ENCODE measurements at regions not wholly inside any gene's neighbourhood (a gene's known extent, or its start where the extent isn't known, plus 50 kb on each side); places are given as distances from the start of the nearest gene placed in this dataset.

- Histone ChIP-seq H3K27ac (replicated peaks) (no peak overlapping the region), H3K4me3 (replicated peaks; ENCODE audit: insufficient read depth, low read length) (no peak overlapping the region), H3K27me3 (ENCODE audit: insufficient read depth, poor library complexity, severe bottlenecking) (no peaks in the 10 kb centered on the region)
- DNase-seq (ENCODE audit: low read depth in 1 of 2, low spot score in 1 of 2), result no peak
- no peak for TF ChIP-seq POLR2AphosphoS5 (IDR thresholded peaks at IDR 0.05; ENCODE audit: low read depth)
- no peak for TF ChIP-seq SPI1 (IDR thresholded peaks at IDR 0.05; ENCODE audit: borderline replicate concordance, low read depth)
- TF ChIP-seq REST (IDR thresholded peaks at IDR 0.05; ENCODE audit: insufficient replicate concordance, low read depth), result no peak
- no peak for TF ChIP-seq CTCF (IDR thresholded peaks at IDR 0.05; ENCODE audit: insufficient read depth, low read length)
- TF ChIP-seq GABPA (IDR thresholded peaks at IDR 0.05; ENCODE audit: low read depth), result no peak
These were observed 108.9 kb upstream of the GJB5 start for GRCh38 chr1:34645919-34646318.

- Histone ChIP-seq H3K4me3 (replicated peaks; ENCODE audit: insufficient read depth, low read length) (no peak overlapping the region), H3K27me3 (ENCODE audit: insufficient read depth, poor library complexity, severe bottlenecking) (no peaks in the 10 kb centered on the region), H3K27ac (replicated peaks) (no peak overlapping the region)
- DNase-seq (ENCODE audit: low read depth in 1 of 2, low spot score in 1 of 2), result no peak
- no peak for TF ChIP-seq SPI1 (IDR thresholded peaks at IDR 0.05; ENCODE audit: borderline replicate concordance, low read depth)
- TF ChIP-seq REST (IDR thresholded peaks at IDR 0.05; ENCODE audit: insufficient replicate concordance, low read depth), result no peak
- no peak for TF ChIP-seq CTCF (IDR thresholded peaks at IDR 0.05; ENCODE audit: insufficient read depth, low read length)
- TF ChIP-seq GABPA (IDR thresholded peaks at IDR 0.05; ENCODE audit: low read depth), result no peak
- no peak for TF ChIP-seq POLR2AphosphoS5 (IDR thresholded peaks at IDR 0.05; ENCODE audit: low read depth)
These were observed 106.3 kb upstream of the GJB5 start for GRCh38 chr1:34648501-34648900.

DNA sequence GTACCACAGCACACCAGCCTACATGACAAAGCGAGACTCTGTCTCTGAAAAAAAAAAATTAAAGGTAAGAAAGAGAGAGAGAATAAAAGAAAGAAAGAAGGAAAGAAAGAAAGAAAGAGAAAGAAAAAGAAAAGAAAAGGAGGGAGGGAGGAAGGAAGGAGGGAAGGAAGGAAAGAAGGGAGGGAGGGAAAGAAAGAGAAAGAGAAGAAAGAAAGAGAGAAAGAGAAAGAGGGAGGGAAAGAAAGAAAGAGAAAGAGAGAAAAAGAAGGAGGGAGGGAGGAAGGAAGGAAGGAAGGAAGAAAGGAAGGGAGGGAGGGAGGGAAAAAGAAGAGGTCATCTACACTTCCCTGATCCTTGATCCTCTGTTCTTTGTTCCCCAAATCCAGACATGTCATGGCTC is 104.8 kb upstream of the GJB5 start:
- Histone ChIP-seq H3K27ac (replicated peaks) (no peak overlapping the region), H3K27me3 (ENCODE audit: insufficient read depth, poor library complexity, severe bottlenecking) (no peaks in the 10 kb centered on the region), H3K4me3 (replicated peaks; ENCODE audit: insufficient read depth, low read length) (no peak overlapping the region)
- no peak for TF ChIP-seq SPI1 (IDR thresholded peaks at IDR 0.05; ENCODE audit: borderline replicate concordance, low read depth)
- TF ChIP-seq GABPA (IDR thresholded peaks at IDR 0.05; ENCODE audit: low read depth), result no peak
- TF ChIP-seq REST (IDR thresholded peaks at IDR 0.05; ENCODE audit: insufficient replicate concordance, low read depth), result no peak
- no peak for TF ChIP-seq POLR2AphosphoS5 (IDR thresholded peaks at IDR 0.05; ENCODE audit: low read depth)
- TF ChIP-seq CTCF (IDR thresholded peaks at IDR 0.05; ENCODE audit: insufficient read depth, low read length), result no peak
- no peak for DNase-seq (ENCODE audit: low read depth in 1 of 2, low spot score in 1 of 2)

All from HL-60 (cell line).